ENCODE measurements at regions not wholly inside any gene's neighbourhood (a gene's known extent, or its start where the extent isn't known, plus 50 kb on each side); places are given as distances from the start of the nearest gene placed in this dataset.
"Not testable (repeated sequence)": the region's sequence is repeated elsewhere in the genome, so short reads cannot be mapped to it uniquely, and the experiment has no call there.

DNA sequence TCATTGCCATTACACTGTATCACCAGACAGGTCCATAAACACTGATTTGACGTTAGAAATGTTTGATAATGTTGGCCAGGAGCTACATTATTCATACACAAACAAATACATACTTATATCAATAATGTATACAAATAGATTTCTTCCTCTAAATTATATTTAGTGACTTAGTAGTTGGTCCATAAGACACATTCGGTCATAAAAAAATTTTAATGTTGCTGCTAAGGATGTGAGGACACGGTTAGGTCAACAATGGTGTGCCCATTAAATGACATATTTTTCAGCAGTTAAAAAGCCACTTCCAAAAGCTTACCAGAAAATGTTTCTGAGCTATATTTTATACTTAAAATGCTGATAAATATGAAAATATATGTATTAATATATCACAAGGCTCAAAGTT, 1148.7 kb upstream of the TMEM132C start:
- DNase-seq (ENCODE audit: low read depth in 2 of 2) = no peak

DNA sequence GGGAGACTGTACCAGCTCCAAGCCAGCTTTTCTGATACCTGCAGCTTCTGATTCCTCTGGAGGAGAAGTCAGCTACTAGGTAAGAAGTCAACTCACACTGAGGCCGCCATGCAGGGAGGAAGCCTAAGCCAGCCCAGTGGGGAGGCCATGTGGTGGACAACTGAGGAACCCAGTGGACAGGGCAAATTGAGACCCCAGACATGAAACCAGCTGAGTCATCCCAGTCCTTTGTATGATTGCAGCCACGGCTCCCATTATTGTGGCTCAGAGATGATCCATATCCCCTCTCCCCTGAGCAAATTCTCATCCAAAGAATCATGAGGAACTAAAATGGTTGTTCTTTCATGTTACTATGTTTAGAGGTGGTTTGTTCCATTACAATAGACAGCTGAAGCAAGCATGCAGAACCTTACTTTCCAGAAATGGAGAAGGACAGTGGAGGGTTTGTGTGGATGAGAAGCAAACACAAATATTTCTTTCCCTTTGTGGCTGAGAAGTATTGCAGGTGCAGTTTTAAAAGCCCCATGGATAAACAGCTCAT, 1147.3 kb upstream of the TMEM132C start:
- DNase-seq (ENCODE audit: low read depth in 2 of 2) = no peak

DNA sequence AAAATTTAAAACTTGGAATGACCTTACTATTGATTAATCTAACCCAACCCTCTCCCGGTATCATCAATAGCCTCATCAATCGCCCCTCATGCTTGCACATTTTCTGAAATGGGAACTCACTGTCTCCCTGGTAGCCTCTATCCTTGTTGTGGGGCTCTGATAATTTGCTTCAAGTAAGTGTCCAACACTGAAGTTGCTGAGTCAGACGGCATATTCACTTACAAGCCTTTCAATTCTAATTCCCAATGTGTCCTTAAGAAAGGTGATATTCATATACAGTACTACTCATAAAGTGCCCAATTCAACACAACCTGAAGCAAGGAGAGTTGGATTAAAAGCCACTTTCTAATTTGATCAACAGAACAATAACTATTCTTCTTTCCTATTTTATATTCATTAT, 1146.1 kb upstream of the TMEM132C start:
- DNase-seq (ENCODE audit: low read depth in 2 of 2) = no peak

DNA sequence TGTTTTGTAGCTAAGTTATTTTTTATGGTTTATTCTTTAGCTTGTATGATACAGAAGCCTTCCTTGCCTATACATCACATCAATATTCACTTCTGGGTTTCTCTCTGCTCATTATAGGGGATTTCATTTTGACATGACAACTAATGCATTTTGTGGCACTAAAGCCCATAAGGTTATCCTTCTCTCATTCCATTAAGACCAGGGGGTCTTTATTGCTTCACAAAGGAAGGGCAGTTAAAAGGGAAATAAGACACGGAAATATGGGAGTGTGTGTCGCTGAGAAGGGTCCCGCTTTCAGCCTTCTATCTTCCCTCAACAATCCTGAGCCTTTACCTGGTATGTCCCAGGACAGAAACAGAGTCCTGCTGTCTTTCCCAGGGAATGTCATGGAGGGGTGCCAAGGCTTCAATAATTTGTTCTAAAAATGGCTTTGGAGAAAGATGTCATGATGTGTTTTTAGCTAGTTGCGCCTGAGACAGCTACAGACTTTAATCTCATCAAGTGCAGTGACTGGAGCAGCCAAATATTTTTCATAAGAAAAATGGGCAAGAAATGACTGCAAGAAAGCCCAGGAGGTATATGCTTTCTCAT, 1145.4 kb upstream of the TMEM132C start:
- no peak for DNase-seq (ENCODE audit: low read depth in 2 of 2)

DNA sequence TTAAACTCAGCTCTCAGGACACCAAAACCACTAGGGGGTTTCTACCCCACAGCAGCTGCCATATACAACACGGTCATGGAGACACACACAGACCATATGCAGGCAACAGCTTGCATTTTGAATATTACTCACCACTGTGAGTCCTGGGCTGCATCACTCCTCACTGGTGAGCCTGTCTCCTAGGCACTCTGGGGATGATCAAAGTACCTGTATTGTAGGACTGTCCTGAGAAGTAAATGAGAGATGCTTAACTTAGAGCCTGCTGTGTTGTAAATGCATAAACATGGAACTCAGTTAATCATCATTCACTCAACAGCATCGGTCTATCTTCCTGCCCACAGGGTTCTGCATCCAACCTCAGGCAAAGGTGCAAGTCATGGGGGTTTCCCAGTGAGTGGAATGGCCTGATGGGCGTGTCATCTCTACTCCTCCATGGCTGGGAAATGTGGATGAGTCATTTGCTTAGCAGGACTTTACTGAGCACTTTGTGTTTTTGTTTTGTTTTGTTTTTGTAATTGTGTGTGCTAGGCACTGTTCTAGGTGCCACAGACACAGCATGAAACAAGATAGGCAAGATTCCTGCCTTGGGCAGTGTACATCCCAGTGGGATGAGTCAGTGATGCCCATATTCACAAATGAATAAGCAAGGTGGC, 1141.2 kb upstream of the TMEM132C start:
- no peak for DNase-seq (ENCODE audit: low read depth in 2 of 2)

DNA sequence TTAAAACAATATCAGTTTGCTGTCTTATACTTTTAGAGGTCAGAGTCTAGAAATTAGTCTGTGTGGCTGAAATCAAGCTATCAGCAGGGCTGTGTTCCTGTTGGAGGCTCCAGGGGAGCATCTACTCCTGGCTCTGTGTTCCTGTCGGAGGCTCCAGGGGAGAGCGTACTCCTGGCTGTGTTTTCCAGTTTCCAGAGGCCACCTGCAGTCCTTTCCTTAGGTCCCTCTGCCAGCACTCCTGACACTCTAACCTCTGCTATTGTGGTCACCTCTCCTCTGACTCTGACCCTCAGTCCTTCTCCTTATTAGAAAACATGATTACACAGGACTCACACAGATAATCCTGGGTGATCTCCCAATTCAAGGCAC, 1140.7 kb upstream of the TMEM132C start:
- DNase-seq (ENCODE audit: low read depth in 2 of 2) = no peak

DNA sequence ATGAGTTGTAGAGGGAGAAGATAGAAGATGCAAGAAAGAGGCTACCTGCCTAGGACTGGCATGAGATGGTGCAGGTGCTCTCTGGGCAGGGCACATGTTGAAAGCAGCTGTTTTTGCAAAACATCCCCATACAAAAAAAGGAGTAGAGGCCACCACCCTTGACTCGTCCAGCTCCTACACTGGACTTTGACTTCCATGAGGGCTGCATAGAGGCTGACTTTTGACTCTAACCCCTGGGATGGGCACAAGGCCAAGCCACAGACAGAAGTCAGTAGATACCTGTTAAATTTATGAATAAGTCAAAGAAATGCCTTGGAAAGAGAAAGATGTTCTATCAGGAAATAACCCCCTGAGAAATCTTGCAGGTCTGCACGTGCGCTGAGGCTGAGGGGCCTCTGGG, 1139.1 kb upstream of the TMEM132C start:
- DNase-seq (ENCODE audit: low read depth in 2 of 2) = no peak

DNA sequence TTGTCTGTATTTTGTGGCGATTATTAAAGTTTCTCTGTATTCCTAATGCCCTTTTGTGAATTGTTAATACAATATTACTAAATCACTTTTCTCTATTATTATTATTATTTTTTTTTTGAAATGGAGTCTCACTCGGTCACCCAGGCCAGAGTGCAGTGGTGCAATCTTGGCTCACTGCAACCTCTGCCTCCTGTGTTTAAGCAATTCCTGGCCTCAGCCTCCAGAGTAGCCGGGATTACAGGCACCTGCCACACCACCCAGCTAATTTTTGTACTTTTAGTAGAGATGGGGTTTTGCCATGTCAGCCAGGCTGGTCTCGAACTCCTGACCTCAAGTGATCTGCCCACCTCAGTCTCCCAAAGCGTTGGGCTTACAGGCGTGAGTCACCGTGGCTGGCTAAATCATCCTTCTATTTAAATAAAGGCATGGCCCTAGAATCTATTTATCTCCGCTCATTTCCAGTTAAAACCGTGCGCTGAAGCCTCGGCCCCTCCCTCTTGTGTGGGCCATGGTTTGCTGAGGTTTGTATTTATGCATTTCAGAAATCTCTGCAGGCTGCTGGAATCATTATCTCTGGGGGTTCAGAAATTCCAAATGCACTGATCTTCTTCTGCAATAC, 1136.4 kb upstream of the TMEM132C start:
- DNase-seq (ENCODE audit: low read depth in 2 of 2) = no peak

DNA sequence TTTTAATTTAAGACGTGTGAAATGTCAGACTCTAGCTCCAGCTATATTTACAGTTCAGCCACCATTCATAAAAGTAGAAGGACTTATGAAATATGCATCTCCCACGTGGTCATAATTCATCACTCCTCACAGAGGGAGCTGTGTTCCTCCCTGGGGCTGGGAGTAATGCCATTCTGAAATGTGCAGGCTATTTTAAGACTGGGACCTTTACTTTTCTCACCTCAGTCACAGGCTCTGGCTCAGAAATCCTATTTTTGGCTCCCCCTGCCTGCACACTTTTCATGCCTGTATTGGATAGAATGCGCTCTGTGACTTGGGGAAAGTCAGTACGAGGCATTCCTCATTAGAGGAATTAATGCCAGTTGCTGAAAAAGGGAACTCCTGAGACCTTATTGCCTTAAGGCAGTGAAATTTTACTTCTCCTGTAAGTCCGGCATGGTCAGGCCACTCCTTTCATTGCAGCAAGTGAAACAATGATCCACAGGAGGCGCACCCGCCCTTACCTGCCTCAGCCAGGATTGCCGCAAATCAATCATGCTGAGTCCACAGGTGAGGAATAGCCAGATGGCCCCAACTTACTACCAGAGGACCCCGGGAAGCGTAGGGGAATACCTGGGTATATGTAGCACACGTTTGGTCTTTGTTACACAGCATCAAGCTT, 1133.2 kb upstream of the TMEM132C start:
- no peak for DNase-seq (ENCODE audit: low read depth in 2 of 2)

DNA sequence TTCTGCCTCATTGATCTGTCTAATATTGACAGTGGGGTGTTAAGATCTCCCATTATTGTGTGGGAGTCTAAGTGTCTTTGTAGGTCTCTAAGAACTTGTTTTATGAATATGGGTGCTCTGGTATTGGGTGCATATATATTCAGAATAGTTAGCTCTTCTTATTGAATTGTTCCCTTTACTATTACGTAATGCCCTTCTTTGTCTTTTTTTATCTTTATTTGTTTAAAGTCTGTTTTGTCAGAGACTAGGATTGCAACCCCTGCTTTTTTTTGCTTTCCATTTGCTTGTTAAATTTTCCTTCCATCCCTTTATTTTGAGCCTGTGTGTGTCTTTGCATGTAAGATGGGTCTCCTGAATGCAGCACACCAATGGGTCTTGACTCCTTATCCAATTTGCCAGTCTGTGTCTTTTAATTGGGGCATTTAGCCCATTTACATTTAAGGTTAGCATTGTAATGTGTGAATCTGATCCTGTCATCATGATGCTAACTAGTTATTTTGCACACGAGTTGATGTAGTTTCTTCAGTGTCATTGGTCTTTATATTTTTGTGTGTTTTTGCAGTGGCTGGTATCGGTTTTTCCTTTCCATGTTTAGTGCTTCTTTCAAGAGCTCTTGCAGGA, 1126.0 kb upstream of the TMEM132C start:
- DNase-seq (ENCODE audit: low read depth in 2 of 2) = not testable (repeated sequence)

DNA sequence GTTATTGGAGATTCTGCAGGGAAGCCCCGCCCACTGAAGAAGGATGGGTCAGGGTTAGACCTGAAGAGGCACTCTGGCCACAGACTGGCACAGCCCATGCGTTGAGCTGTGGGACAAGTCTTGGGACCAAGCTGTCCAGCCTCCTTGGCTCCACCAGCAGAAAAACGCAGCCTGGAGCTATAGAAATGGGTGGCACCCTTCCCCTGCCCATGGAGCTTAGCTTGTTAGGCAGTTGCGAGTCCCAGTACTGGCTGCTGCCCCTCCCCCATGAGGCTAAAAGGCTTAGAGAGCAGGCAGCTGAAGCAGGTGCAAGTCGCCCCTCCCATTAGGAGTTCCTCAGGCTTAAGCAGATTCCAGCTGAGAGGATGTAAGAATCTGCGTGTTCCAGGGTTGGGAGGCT, 1124.0 kb upstream of the TMEM132C start:
- DNase-seq (ENCODE audit: low read depth in 2 of 2) = no peak

DNA sequence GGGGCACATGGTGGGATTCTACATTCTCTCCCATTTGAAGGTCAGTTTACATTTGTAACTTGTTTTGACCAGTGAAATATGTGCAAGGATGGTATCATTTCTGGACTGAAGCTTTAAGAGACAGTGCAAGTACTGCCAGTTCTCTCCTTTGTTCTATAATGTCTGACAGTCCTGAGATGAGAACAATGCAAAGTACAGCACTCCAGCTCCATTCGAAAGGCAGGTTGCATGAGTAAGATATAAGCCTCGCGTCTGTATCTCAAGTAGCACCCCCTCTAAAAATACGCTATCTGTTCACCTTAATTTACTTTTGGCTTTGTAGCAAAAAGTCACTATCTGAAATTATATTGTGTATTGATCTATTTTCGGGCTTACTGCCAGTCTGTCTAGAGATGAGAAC, 1122.2 kb upstream of the TMEM132C start:
- no peak for DNase-seq (ENCODE audit: low read depth in 2 of 2)

DNA sequence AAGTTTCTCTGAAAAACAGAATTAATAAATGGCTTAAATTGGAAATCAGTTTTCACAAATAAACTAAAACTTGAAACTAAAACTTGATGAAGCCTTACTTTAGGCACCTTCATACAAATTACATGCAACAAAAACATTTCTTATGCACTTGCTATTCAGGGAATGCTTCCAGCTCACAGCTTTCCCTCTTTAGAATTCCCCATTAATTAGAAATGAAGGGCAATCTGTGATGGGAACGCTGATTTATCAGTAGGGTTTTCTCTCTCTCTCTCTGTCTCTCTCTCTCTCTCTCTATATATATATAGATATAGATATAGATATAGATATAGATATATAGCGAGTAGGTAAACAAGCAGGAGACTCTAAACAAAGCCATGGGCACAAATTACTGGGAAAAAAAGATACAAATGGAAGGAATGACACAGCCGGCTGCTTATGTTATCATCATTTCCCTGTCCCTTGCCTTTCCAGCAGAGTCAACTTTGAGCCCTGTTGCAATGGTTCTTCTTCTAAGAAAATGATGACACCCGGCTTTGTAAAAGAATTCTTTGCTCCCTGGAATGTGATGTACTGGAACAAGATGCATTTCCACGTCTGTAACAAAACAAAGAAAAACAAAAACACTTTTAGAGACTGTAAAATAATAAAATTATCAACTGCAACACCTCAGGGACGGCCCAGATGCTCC, 1121.6 kb upstream of the TMEM132C start:
- no peak for DNase-seq (ENCODE audit: low read depth in 2 of 2)

DNA sequence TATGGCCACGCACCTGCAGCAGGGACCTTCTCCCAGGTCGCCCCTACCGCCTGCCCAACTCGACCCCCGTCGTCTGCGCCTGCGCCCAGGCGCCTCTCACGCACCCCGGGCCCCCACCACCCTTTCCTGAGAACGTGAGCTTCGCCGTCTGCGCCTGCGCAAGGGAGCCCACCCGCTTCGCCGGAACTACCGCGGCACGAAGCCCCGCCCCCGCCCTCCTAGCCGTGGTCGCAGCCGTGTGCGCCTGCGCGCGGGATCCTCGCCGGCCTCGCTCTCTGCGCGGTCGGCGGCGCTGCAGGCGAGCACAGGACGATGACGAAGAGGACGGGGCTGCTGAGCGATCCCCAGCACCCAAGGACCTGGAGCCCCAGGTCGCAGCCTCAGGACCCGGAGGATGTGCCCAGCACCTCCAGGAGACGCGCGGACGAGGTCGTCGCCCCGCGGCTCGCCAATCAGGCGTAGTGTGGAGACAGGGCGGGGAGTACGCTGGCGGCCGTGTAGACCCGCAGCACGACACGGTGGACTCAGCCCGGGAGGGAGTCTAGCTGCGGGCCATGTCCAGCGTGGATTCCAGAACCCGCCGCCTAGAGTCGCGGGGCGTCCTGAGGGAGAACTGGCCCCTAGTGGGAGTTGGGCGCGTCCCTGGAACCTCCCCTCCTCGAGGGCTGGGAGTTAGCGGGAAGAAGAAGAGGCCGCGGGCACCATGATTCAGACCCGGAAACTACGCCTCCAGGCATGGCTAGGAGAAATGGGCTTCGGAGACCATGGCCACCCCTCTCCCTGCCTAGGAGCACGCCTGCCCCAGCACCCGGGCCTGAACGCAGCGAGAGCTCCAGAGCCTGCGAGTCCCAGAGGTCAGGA, 1120.8 kb upstream of the TMEM132C start:
- DNase-seq (ENCODE audit: low read depth in 2 of 2) = no peak

DNA sequence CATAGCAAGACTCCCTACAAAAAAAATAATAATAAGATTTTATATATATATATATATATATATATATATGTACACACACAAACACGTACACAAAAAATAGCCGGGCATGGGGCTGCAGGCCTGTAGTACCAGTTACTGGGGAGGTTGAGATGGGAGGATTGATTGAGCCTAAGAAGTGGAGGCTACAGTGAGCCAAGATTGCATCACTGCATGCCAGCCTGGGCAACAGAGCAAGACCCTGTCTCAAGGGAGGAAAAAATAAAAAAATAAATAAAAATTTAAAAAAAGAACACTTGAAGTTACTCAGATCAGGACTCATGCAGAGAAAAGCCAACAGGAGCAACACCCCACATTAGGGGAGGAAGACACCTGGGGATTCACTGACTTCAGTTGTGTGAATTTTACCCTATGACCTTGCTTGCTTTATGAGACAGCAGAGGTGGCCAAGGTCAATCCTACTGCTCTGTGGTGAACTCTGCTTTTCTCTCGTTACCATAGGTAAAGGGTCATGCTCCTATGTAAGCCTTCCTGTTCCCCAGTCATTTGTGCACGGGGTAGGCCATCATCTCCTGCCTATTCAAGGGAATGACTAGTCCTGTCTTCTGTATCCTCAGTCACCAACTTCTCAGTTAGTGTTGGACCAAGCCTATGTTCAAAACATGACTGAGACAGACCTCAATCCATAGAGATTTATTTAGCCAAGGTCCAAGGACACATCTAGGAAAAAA, 1119.8 kb upstream of the TMEM132C start:
- DNase-seq (ENCODE audit: low read depth in 2 of 2) = no peak

DNA sequence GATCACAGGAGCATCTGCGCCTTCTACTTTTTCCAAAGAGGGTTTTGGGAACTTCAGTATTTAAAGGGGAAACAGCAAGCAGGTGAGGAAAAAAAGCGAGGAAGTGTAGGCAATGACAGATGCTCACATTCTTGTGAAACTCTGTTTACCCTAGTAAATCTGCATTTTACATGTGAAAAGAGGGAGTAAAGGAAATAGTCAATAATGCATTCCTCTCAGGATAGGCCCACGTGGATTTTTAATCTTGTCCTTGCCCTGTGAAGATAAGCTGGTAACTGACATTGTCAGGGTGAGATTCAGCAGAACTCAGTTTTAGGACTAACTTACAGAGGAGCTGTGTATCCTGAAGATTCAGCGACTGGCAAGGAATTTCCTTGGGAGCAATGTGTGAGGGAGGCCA, 1119.2 kb upstream of the TMEM132C start:
- no peak for DNase-seq (ENCODE audit: low read depth in 2 of 2)

DNA sequence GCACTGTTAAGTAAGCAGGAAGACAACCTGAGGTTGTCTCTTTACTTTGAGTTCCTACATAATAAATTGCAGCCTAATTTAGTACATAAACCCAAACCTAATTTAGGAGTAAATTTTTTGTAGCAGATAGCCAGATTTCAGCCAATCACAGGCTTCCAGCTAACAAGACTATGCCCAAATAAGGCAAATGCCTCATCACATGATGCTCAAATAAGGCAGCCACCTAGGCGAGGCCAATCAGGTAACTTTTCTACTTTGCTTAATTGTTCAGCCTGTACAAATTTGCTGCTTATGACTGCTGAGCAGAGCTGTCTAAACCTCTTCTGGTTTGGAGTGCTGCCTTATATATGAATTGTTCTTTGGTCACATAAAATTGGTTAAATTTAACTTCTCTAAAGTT, 1118.7 kb upstream of the TMEM132C start:
- DNase-seq (ENCODE audit: low read depth in 2 of 2) = no peak

DNA sequence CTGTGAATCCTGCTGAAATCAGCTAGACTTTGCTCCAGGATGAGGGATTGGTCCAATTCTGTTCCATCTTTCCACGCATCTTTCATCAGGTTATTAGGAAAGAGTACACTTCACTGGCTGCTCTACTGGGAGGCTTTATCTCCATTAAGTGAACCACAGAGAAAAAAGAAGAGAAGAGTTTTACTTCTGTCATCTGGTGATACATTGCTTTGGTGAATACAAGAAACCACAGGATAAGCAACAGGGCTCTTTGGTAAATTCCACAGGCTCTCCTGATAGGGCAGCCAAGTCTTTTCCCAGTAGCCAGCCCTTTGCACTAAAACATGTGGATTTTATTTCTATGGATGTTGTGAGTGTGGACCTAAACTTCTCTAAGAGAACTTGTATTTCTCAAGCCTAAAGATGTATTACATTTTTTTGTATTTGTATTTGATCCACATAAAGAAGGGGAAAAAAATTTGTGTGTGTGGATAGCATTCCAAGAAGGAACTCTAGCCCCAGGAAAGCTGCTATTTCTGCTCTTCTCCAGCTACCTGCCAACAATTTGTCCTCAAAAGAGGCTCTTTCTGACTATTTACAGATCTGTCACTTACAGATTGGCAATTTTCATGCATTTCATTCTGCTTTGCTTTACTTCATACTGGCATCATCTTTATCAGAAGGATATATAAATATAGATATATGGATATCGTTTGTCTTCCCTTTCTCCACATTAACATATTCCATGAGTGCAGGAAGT, 1117.6 kb upstream of the TMEM132C start:
- DNase-seq (ENCODE audit: low read depth in 2 of 2) = no peak

DNA sequence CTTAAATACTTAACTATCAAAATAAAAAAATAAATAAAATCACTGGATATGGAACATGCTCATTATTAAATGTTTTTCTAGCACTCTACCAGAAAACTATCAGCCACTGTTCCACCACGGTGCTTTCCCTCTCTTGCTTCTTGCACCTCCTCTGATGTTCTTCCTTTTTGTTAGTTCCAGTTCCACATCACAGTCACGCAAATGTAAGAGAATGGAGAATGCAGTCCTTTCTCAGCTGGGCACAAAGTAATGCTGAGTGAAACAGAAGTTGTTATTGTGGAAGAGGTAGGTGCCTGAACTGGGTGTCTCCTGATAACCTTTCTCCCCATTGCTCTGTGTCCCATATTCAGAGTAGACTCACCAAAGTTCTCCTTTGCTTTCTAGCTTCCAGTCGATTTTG, 1116.9 kb upstream of the TMEM132C start:
- no peak for DNase-seq (ENCODE audit: low read depth in 2 of 2)
